GM12878 (cell line): ENCODE measurements at regions not wholly inside any gene's neighbourhood (a gene's known extent, or its start where the extent isn't known, plus 50 kb on each side); places are given as distances from the start of the nearest gene placed in this dataset.

Experiments
- ATAC-seq: fragments of 200-7000 bp; cut with Tn5 transposase; 3 replicates; pipeline ENCODE4 v1.9.1; 2020; ENCODE audit warnings: mild to moderate bottlenecking, moderate library complexity
- BruUV-seq: library from RNA; stranded (reverse); fragments of 400-500 nt; replicated peaks from 2 replicates; lab custom pipeline; 2021; lab: Mats Ljungman, UMichigan
- CTCF ChIA-PET: fragments of 300-600 bp; sonication (Branson Sonifier 250); formaldehyde crosslinking; extraction: SDS; loops from one replicate; lab custom pipeline; 2021; ENCODE audit warnings: inconsistent platforms; lab: Yijun Ruan, JAX
- POLR2A ChIA-PET: fragments of 350-600 bp; formaldehyde crosslinking; extraction: SDS; loops from one replicate; lab custom pipeline; 2021; ENCODE audit warnings: inconsistent platforms; lab: Charles Lee
- RAD21 ChIA-PET: fragments of 300-600 bp; sonication (Branson Sonifier 250); formaldehyde crosslinking; loops from one replicate; lab custom pipeline; 2023; ENCODE audit warnings: antibody characterized with exemption; ENCODE audit not compliant: unreplicated experiment; lab: Charles Lee
- SMC1A ChIA-PET: fragments of 300-600 bp; sonication (Branson Sonifier 250); formaldehyde crosslinking; loops from one replicate; lab custom pipeline; 2023; ENCODE audit not compliant: unreplicated experiment, uncharacterized antibody; lab: Charles Lee
- DNase-seq: peaks from one replicate; pipeline ENCODE4 v3.0.0-alpha.2; 2011; ENCODE audit warnings: low read depth, low spot score
- FAIRE-seq: peaks from 3 replicates; lab custom pipeline; 2011; peaks lifted over from hg19 to GRCh38; lab: Jason Lieb, UNC
- H2AFZ ChIP-seq: 2 replicates; pipeline ENCODE4 v1.6.0; 2011; ENCODE audit warnings: low read depth, low read length, control low read depth; ENCODE audit not compliant: control insufficient read depth
- H3K27ac ChIP-seq: 2 replicates; pipeline ENCODE4 v1.5.1; 2011; ENCODE audit warnings: control low read depth; ENCODE audit not compliant: control insufficient read depth, insufficient read depth
- H3K27me3 ChIP-seq, 2 experiments: replicated peaks in 1 of 2; 2 replicates each; pipeline versions ENCODE4 v1.6.0 to v1.6.1; 2011; ENCODE audit warnings: low read length in 1 of 2; ENCODE audit not compliant: control insufficient read depth in 2 of 2, insufficient read depth in 2 of 2
- H3K36me3 ChIP-seq, 2 experiments: 2 replicates each; pipeline ENCODE4 v1.5.1; 2011; ENCODE audit warnings: low read length in 1 of 2; ENCODE audit not compliant: control insufficient read depth in 2 of 2, insufficient read depth in 2 of 2
- H3K4me1 ChIP-seq: 2 replicates; pipeline ENCODE4 v1.6.1; 2011; ENCODE audit warnings: mild to moderate bottlenecking, low read length, moderate library complexity, mixed read lengths; ENCODE audit not compliant: control insufficient read depth, insufficient read depth
- H3K4me2 ChIP-seq: 2 replicates; pipeline ENCODE4 v1.6.0; 2011; ENCODE audit warnings: control low read depth; ENCODE audit not compliant: control insufficient read depth, insufficient read depth
- H3K4me3 ChIP-seq: fragments of 200-600 bp; sonication (generic); 2 replicates; pipeline ENCODE4 v1.5.1; 2016
- H3K79me2 ChIP-seq: 2 replicates; pipeline ENCODE4 v1.6.0; 2011; ENCODE audit warnings: low read length; ENCODE audit not compliant: control insufficient read depth, insufficient read depth
- H3K9ac ChIP-seq: 2 replicates; pipeline ENCODE4 v1.8.0; 2011; ENCODE audit warnings: low read length, control low read depth, mixed read lengths; ENCODE audit not compliant: control insufficient read depth, insufficient read depth
- H3K9me3 ChIP-seq: replicated peaks from 3 replicates; pipeline ENCODE4 v1.5.1; 2011; ENCODE audit warnings: mild to moderate bottlenecking, low read length; ENCODE audit not compliant: control insufficient read depth, insufficient read depth
- H4K20me1 ChIP-seq: 2 replicates; pipeline ENCODE4 v1.6.0; 2011; ENCODE audit not compliant: control insufficient read depth, insufficient read depth
- CHD2 ChIP-seq: IDR thresholded peaks from 2 replicates; pipeline ENCODE4 v1.6.1; 2011; ENCODE audit warnings: low read depth, low read length, improper control_type of control experiment, borderline replicate concordance
- CREM ChIP-seq: IDR thresholded peaks from 2 replicates; pipeline ENCODE4 v1.6.1; 2014; ENCODE audit warnings: antibody characterized with exemption, low read depth
- E4F1 ChIP-seq: fragments of 450-650 bp; IDR thresholded peaks from 2 replicates; pipeline ENCODE4 v1.6.1; 2018; ENCODE audit warnings: borderline replicate concordance, mild to moderate bottlenecking; ENCODE audit not compliant: partially characterized antibody
- EP300 ChIP-seq, 2 experiments: fragments of 150-350 bp in 1 of 2; IDR thresholded peaks; 2 replicates each; pipeline ENCODE4 v1.6.1; 2011 to 2012; ENCODE audit warnings: low read depth in 2 of 2, low read length in 2 of 2, borderline replicate concordance in 1 of 2, improper control_type of control experiment in 1 of 2, inconsistent platforms in 1 of 2; ENCODE audit not compliant: control insufficient read depth in 1 of 2
- GABPA ChIP-seq: IDR thresholded peaks from 2 replicates; pipeline ENCODE4 v1.6.1; 2014; ENCODE audit warnings: antibody characterized with exemption, low read depth, mild to moderate bottlenecking, inconsistent platforms
- HDGF ChIP-seq: fragments of 450-650 bp; IDR thresholded peaks from 2 replicates; pipeline ENCODE4 v1.6.1; 2016; ENCODE audit warnings: antibody characterized with exemption
- JUND ChIP-seq: IDR thresholded peaks from 2 replicates; pipeline ENCODE4 v1.6.1; 2012; ENCODE audit warnings: low read depth, mild to moderate bottlenecking, low read length, improper control_type of control experiment, moderate library complexity
- POU2F2 ChIP-seq: IDR thresholded peaks from 3 replicates; pipeline ENCODE4 v1.6.1; 2011; ENCODE audit warnings: low read depth, mild to moderate bottlenecking, low read length, borderline replicate concordance
- SIX5 ChIP-seq: IDR thresholded peaks from 2 replicates; pipeline ENCODE4 v1.6.1; 2011; ENCODE audit warnings: mild to moderate bottlenecking, low read depth, low read length, moderate library complexity; ENCODE audit not compliant: severe bottlenecking
- SKIL ChIP-seq: fragments of 450-650 bp; IDR thresholded peaks from 2 replicates; pipeline ENCODE4 v1.6.1; 2017; ENCODE audit warnings: mild to moderate bottlenecking, low read depth, inconsistent platforms; ENCODE audit not compliant: poor library complexity, severe bottlenecking
- SREBF2 ChIP-seq: IDR thresholded peaks from 2 replicates; pipeline ENCODE4 v1.6.1; 2012; ENCODE audit warnings: mild to moderate bottlenecking, low read length
- TARDBP ChIP-seq: IDR thresholded peaks from 2 replicates; pipeline ENCODE4 v1.6.1; 2016; ENCODE audit warnings: borderline replicate concordance
- YY1 ChIP-seq: IDR thresholded peaks from 2 replicates; pipeline ENCODE4 v1.6.1; 2011; ENCODE audit warnings: low read depth, mild to moderate bottlenecking, low read length
- ZNF24 ChIP-seq: fragments of 450-650 bp; IDR thresholded peaks from 2 replicates; pipeline ENCODE4 v1.6.1; 2017; ENCODE audit warnings: antibody characterized with exemption, mild to moderate bottlenecking
- WGBS: methylation state at CpG from one replicate; pipeline ENCODE4 v1.1.6; 2016; ENCODE audit warnings: low lambda C conversion rate; ENCODE audit not compliant: insufficient replicate concordance, insufficient coverage; ENCODE audit errors: missing lambda C conversion rate; 5-methylcytosine and 5-hydroxymethylcytosine counted together
- in situ Hi-C: fragments of 300-500 bp; cut with MboI; formaldehyde crosslinking; loops from 9 replicates; pipeline ENCODE4 v1.14.3; 2018; ENCODE audit warnings: mixed read lengths
- intact Hi-C: fragments of 100-400 bp; cut with micrococcal nuclease; formaldehyde crosslinking; loops from one replicate; pipeline ENCODE4 v1.14.2; 2022; ENCODE audit not compliant: unreplicated experiment

GRCh38 chr6:163804991-163805390 is 390.5 kb downstream of the QKI start:
- ChIA-PET CTCF (no interaction called here), SMC1A (interaction anchor here (1.7 kb wide), 1 partner anchor 386 kb away, joined by 3 read pairs; no protein-coding TSS in a partner anchor), RAD21 (no interaction called here)
- DNase-seq (no peak), ATAC-seq (no peak), FAIRE-seq (no peak)
- BruUV-seq, result no TSS peak
- H2AFZ ChIP-seq, result no peak overlapping the region
- in situ Hi-C loops, result no loop called here
- H3K9ac ChIP-seq, result no peak overlapping the region
- no peaks in the 10 kb centered on the region for H3K36me3 ChIP-seq
- no peaks in the 10 kb centered on the region for H3K79me2 ChIP-seq
- no peak overlapping the region for H3K4me3 ChIP-seq
- intact Hi-C loops, result no loop called here
- H3K27me3 ChIP-seq, result no peaks in the 10 kb centered on the region
- H3K4me2 ChIP-seq, result no peak overlapping the region
- no peaks in the 10 kb centered on the region for H3K4me1 ChIP-seq
- no peak overlapping the region for H3K27ac ChIP-seq
- H4K20me1 ChIP-seq, result no peaks in the 10 kb centered on the region
- 55% methylated on average over 8 of the region's 8 CpGs for WGBS
- no peaks in the 10 kb centered on the region for H3K9me3 ChIP-seq
- TF ChIP-seq HDGF (no peak), SREBF2 (no peak), EP300 (IDR thresholded peaks at IDR 0.05; ENCODE audit: borderline replicate concordance in 1 of 2, control insufficient read depth in 1 of 2, low read depth in 2 of 2, low read length in 2 of 2) (no peak), YY1 (no peak), TARDBP (no peak), JUND (no peak), POU2F2 (no peak), SIX5 (no peak), SKIL (no peak), CREM (no peak), E4F1 (no peak), GABPA (no peak), CHD2 (no peak), ZNF24 (no peak)
- TF ChIP-seq, all 136 proteins: peak for 0
- POLR2A ChIA-PET, result no interaction called here
